HPDE6-E6E7 (cell line): ENCODE measurements at regions not wholly inside any gene's neighbourhood (a gene's known extent, or its start where the extent isn't known, plus 50 kb on each side); places are given as distances from the start of the nearest gene placed in this dataset.

Experiments
- DNase-seq: peaks from one replicate; pipeline ENCODE4 v3.0.0; 2011; ENCODE audit warnings: missing footprints; ENCODE audit errors: extremely low spot score

- DNase-seq = no peak
Measured at GRCh38 chr11:119521551-119521950, 98.6 kb upstream of the THY1 start.

- no peak for DNase-seq
Measured at GRCh38 chr11:119520966-119521365, 98.0 kb upstream of the THY1 start.

- DNase-seq = no peak
Measured at GRCh38 chr11:119520400-119520799, 97.4 kb upstream of the THY1 start.

- no peak for DNase-seq
Measured at GRCh38 chr11:119519796-119520195, 96.8 kb upstream of the THY1 start.

- DNase-seq = peak; percentile 13
Measured at GRCh38 chr11:119518746-119519730, 96.1 kb upstream of the THY1 start.

- no peak for DNase-seq
Measured at GRCh38 chr11:119515771-119516400, 92.9 kb upstream of the THY1 start.

- DNase-seq = no peak
Measured at GRCh38 chr11:119513806-119514170, 90.8 kb upstream of the THY1 start.

GRCh38 chr11:119513131-119513805, 90.3 kb upstream of the THY1 start:
- DNase-seq = no peak

GRCh38 chr11:119512369-119512768, 89.4 kb upstream of the THY1 start:
- no peak for DNase-seq

GRCh38 chr11:119511614-119512306, 88.8 kb upstream of the THY1 start:
- DNase-seq = no peak

- DNase-seq = no peak
Measured at GRCh38 chr11:119509969-119510401, 87.0 kb upstream of the THY1 start.

GRCh38 chr11:119509282-119509841, 86.4 kb upstream of the THY1 start:
- no peak for DNase-seq

- DNase-seq = no peak
Measured at GRCh38 chr11:119506436-119506835, 83.5 kb upstream of the THY1 start.

- DNase-seq = no peak
Measured at GRCh38 chr11:119505861-119506260, 82.9 kb upstream of the THY1 start.

GRCh38 chr11:119505071-119505470, 82.1 kb upstream of the THY1 start:
- no peak for DNase-seq

- DNase-seq = no peak
Measured at GRCh38 chr11:119504371-119504770, 81.4 kb upstream of the THY1 start.

GRCh38 chr11:119501777-119502405, 78.9 kb upstream of the THY1 start:
- no peak for DNase-seq

GRCh38 chr11:119497717-119498116, 74.7 kb upstream of the THY1 start:
- no peak for DNase-seq

- DNase-seq = no peak
Measured at GRCh38 chr11:119496997-119497396, 74.0 kb upstream of the THY1 start.

GRCh38 chr11:119496469-119496868, 73.5 kb upstream of the THY1 start:
- no peak for DNase-seq

GRCh38 chr11:119493712-119494111, 70.7 kb upstream of the THY1 start:
- peak; percentile 29 for DNase-seq
